Stimulated activated naive CD8-positive, alpha-beta T cell treated with anti-CD3 and anti-CD28 coated beads, Interleukin-15, Interleukin-2, amounts not matched to agents 100 U/mL and 50 U/mL, for 24 hours (primary cell): ENCODE measurements at regions not wholly inside any gene's neighbourhood (a gene's known extent, or its start where the extent isn't known, plus 50 kb on each side); places are given as distances from the start of the nearest gene placed in this dataset.
"Not testable (repeated sequence)": the region's sequence is repeated elsewhere in the genome, so short reads cannot be mapped to it uniquely, and the experiment has no call there.

Source experiments
- ATAC-seq: fragments of 150-1000 bp; cut with Tn5 transposase; one replicate; pipeline ENCODE4 v1.10.0; 2021
- DNase-seq: peaks from one replicate; pipeline ENCODE4 v3.0.0; 2021

- ATAC-seq, result no peak
- no peak for DNase-seq
Measured at GRCh38 chr10:62498271-62498670, 124.1 kb downstream of the ZNF365 start.

- ATAC-seq, DNase-seq: not testable (repeated sequence)
Measured at GRCh38 chr10:62500116-62500515, 125.9 kb downstream of the ZNF365 start.

GRCh38 chr10:62501547-62501946 lies 127.4 kb downstream of the ZNF365 start:
- peak; percentile 46 for ATAC-seq
- no peak for DNase-seq

- DNase-seq, result no peak
- ATAC-seq, result no peak
Measured at GRCh38 chr10:62502995-62503613, 128.9 kb downstream of the ZNF365 start.

GRCh38 chr10:62503872-62504271 lies 129.7 kb downstream of the ZNF365 start:
- no peak for ATAC-seq

GRCh38 chr10:62506371-62506770 lies 132.2 kb downstream of the ZNF365 start:
- DNase-seq, result no peak
- ATAC-seq, result no peak

More at GRCh38 chr10:62503872-62504271, 129.7 kb downstream of the ZNF365 start:
- no peak for DNase-seq

GRCh38 chr10:62511238-62511637 lies 137.1 kb downstream of the ZNF365 start:
- ATAC-seq (no peak), DNase-seq (no peak)

GRCh38 chr10:62511656-62512055 lies 137.5 kb downstream of the ZNF365 start:
- ATAC-seq (peak; percentile 78), DNase-seq (no peak)

- DNase-seq, result no peak
- ATAC-seq, result no peak
Measured at GRCh38 chr10:62512732-62513475, 138.7 kb downstream of the ZNF365 start.

GRCh38 chr10:62514079-62514693 lies 140.0 kb downstream of the ZNF365 start:
- DNase-seq (no peak), ATAC-seq (no peak)

- DNase-seq (no peak), ATAC-seq (no peak)
Measured at GRCh38 chr10:62517252-62517651, 143.1 kb downstream of the ZNF365 start.

- ATAC-seq, result no peak
- DNase-seq, result peak; percentile 20
Measured at GRCh38 chr10:62527019-62527827, 153.1 kb downstream of the ZNF365 start.

GRCh38 chr10:62528441-62528840 lies 154.3 kb downstream of the ZNF365 start:
- ATAC-seq (peak; percentile 99), DNase-seq (no peak)

GRCh38 chr10:62529396-62529795 lies 155.2 kb downstream of the ZNF365 start:
- ATAC-seq, result no peak
- no peak for DNase-seq

GRCh38 chr10:62534031-62534430 lies 159.9 kb downstream of the ZNF365 start:
- DNase-seq (no peak), ATAC-seq (no peak)

- ATAC-seq, result no peak
Measured at GRCh38 chr10:62538606-62539005, 164.4 kb downstream of the ZNF365 start.

GRCh38 chr10:62540389-62540788 lies 166.2 kb downstream of the ZNF365 start:
- no peak for ATAC-seq
- DNase-seq, result no peak

More at GRCh38 chr10:62538606-62539005, 164.4 kb downstream of the ZNF365 start:
- DNase-seq, result no peak

- DNase-seq, result no peak
- ATAC-seq, result no peak
Measured at GRCh38 chr10:62541811-62542210, 167.6 kb downstream of the ZNF365 start.

GRCh38 chr10:62543571-62544355 lies 169.6 kb downstream of the ZNF365 start:
- DNase-seq, result no peak
- ATAC-seq, result no peak

- no peak for DNase-seq
- no peak for ATAC-seq
Measured at GRCh38 chr10:62545160-62546066, 171.2 kb downstream of the ZNF365 start.

- DNase-seq (no peak), ATAC-seq (no peak)
Measured at GRCh38 chr10:62548686-62549085, 174.5 kb downstream of the ZNF365 start.
